ENCODE measurements at regions not wholly inside any gene's neighbourhood (a gene's known extent, or its start where the extent isn't known, plus 50 kb on each side); places are given as distances from the start of the nearest gene placed in this dataset.

DNA sequence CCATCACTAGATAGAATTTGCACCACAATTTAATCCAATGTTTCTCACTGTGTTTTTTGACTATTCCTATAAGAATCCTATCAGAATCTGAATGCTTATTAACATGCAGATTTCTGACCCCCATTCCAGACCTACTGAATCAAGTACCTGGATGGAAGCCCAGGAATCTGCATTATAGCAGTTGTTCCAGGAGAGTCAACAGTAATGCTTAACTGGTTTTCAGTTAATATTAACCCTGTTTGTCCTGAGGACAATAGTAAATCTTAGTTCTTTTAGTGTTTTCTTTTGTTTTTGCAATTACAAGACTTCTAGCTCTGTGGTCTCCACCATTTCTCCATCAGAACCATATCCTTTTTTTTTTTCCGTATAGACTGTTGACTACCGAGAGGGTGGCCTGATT is 168.2 kb downstream of the SREK1 start:
- Histone ChIP-seq H3K36me3 (ENCODE audit: control insufficient read depth in 4 of 4, insufficient read depth in 3 of 4, low read depth in 1 of 4, low read length in 3 of 4) (no peaks in the 10 kb centered on the region), H3K4me1 (ENCODE audit: control insufficient read depth in 4 of 4, insufficient read depth in 4 of 4, low read length in 3 of 4) (no peaks in the 10 kb centered on the region), H3K27ac (ENCODE audit: low read depth in 1 of 2, low read length in 2 of 2) (no peak overlapping the region), H3K9ac (ENCODE audit: low read depth in 1 of 2, low read length in 2 of 2) (no peak overlapping the region), H3K27me3 (ENCODE audit: control insufficient read depth in 4 of 4, insufficient read depth in 4 of 4, low read length in 3 of 4) (no peaks in the 10 kb centered on the region), H3K9me3 (ENCODE audit: control insufficient read depth in 4 of 4, low read length in 3 of 4) (no peaks in the 10 kb centered on the region), H3K4me3 (ENCODE audit: low read depth in 1 of 3, low read length in 3 of 3) (no peak overlapping the region)
- WGBS, result 83% methylated on average over 2 of the region's 2 CpGs
- DNase-seq (ENCODE audit: low spot score), result no peak
- TF ChIP-seq YY1 (IDR thresholded peaks at IDR 0.05), result no peak
- TF ChIP-seq, protein P1, sequence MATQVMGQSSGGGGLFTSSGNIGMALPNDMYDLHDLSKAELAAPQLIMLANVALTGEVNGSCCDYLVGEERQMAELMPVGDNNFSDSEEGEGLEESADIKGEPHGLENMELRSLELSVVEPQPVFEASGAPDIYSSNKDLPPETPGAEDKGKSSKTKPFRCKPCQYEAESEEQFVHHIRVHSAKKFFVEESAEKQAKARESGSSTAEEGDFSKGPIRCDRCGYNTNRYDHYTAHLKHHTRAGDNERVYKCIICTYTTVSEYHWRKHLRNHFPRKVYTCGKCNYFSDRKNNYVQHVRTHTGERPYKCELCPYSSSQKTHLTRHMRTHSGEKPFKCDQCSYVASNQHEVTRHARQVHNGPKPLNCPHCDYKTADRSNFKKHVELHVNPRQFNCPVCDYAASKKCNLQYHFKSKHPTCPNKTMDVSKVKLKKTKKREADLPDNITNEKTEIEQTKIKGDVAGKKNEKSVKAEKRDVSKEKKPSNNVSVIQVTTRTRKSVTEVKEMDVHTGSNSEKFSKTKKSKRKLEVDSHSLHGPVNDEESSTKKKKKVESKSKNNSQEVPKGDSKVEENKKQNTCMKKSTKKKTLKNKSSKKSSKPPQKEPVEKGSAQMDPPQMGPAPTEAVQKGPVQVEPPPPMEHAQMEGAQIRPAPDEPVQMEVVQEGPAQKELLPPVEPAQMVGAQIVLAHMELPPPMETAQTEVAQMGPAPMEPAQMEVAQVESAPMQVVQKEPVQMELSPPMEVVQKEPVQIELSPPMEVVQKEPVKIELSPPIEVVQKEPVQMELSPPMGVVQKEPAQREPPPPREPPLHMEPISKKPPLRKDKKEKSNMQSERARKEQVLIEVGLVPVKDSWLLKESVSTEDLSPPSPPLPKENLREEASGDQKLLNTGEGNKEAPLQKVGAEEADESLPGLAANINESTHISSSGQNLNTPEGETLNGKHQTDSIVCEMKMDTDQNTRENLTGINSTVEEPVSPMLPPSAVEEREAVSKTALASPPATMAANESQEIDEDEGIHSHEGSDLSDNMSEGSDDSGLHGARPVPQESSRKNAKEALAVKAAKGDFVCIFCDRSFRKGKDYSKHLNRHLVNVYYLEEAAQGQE (IDR thresholded peaks at IDR 0.05), result no peak

DNA sequence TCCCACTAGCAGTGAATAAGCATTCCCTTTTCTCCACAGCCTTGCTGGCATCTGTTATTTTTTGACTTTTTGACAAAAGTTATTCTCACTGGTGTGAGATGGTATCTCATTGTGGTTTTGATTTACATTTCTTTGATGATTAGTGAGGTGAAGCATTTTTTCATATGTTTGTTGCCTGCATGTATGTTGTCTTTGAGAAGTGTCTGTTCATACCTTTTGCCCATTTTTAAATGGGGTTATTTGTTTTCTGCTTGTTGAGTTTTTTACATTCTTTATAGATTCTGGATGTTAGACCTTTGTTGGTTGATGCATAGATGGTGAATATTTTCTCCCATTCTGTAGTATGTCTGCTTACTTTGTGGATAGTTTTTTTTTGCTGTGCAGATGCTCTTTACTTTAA is 171.7 kb downstream of the SREK1 start:
- Histone ChIP-seq H3K4me1 (ENCODE audit: control insufficient read depth in 4 of 4, insufficient read depth in 4 of 4, low read length in 3 of 4) (no peaks in the 10 kb centered on the region), H3K9me3 (ENCODE audit: control insufficient read depth in 4 of 4, low read length in 3 of 4) (no peaks in the 10 kb centered on the region), H3K27ac (ENCODE audit: low read depth in 1 of 2, low read length in 2 of 2) (no peak overlapping the region), H3K36me3 (ENCODE audit: control insufficient read depth in 4 of 4, insufficient read depth in 3 of 4, low read depth in 1 of 4, low read length in 3 of 4) (no peaks in the 10 kb centered on the region), H3K4me3 (ENCODE audit: low read depth in 1 of 3, low read length in 3 of 3) (no peak overlapping the region), H3K9ac (ENCODE audit: low read depth in 1 of 2, low read length in 2 of 2) (no peak overlapping the region), H3K27me3 (ENCODE audit: control insufficient read depth in 4 of 4, insufficient read depth in 4 of 4, low read length in 3 of 4) (no peaks in the 10 kb centered on the region)
- no peak for TF ChIP-seq NR2F2 (IDR thresholded peaks at IDR 0.05)
- TF ChIP-seq YY1 (IDR thresholded peaks at IDR 0.05), result no peak
- TF ChIP-seq RXRA (IDR thresholded peaks at IDR 0.05), result no peak
- no peak for TF ChIP-seq FOXA2 (IDR thresholded peaks at IDR 0.05)
- no peak for DNase-seq (ENCODE audit: low spot score)

DNA sequence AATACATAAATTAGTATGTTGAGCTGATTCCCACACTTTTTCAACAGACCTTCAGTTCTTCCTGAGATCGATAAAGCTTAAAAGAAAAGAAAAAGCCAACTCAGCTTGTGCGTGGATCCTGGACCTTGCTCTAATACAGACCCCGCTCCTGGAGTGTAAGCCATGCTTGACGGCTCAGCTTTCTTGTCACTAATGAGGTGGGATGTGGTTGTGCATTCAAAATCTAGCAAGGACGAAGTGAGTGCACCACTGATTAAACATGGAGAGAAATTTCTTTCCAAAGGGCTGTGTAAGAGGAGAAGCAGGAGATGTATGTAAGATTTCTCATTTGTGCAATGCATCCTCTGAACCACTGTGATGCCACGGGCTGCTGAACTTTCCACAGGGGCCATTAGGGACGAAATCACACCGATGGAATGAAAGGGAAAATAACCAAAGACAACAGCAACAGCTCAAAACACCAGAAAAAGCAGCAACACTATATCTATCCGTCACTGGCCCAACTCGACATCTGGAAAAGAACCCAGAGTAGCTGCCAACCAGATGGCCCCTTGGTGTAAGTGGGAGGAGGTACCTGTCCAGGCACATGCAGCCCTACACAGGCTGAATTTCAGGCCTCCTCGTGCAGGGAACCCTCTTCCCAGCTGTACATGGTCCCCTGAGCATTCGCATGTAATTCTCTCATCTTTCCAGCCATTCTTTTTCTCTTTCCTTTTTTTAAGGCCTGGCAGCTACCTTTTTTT is 178.9 kb downstream of the SREK1 start:
- H3K4me1 ChIP-seq (ENCODE audit: control insufficient read depth in 4 of 4, insufficient read depth in 4 of 4, low read length in 3 of 4), result no peaks in the 10 kb centered on the region
- WGBS, result 91% methylated on average over 12 of the region's 12 CpGs

More for the DNA sequence above, 178.9 kb downstream of the SREK1 start:
- TF ChIP-seq, protein P2, sequence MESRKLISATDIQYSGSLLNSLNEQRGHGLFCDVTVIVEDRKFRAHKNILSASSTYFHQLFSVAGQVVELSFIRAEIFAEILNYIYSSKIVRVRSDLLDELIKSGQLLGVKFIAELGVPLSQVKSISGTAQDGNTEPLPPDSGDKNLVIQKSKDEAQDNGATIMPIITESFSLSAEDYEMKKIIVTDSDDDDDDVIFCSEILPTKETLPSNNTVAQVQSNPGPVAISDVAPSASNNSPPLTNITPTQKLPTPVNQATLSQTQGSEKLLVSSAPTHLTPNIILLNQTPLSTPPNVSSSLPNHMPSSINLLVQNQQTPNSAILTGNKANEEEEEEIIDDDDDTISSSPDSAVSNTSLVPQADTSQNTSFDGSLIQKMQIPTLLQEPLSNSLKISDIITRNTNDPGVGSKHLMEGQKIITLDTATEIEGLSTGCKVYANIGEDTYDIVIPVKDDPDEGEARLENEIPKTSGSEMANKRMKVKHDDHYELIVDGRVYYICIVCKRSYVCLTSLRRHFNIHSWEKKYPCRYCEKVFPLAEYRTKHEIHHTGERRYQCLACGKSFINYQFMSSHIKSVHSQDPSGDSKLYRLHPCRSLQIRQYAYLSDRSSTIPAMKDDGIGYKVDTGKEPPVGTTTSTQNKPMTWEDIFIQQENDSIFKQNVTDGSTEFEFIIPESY (IDR thresholded peaks at IDR 0.05), result no peak
- TF ChIP-seq, protein P3, sequence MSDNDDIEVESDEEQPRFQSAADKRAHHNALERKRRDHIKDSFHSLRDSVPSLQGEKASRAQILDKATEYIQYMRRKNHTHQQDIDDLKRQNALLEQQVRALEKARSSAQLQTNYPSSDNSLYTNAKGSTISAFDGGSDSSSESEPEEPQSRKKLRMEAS (IDR thresholded peaks at IDR 0.05), result no peak
- no peak for TF ChIP-seq FOXA1 (IDR thresholded peaks at IDR 0.05)
- TF ChIP-seq GABPA (IDR thresholded peaks at IDR 0.05 in 1 of 2, conservative IDR thresholded peaks at IDR 0.05 in 1 of 2), result no peak
- TF ChIP-seq, protein P4, sequence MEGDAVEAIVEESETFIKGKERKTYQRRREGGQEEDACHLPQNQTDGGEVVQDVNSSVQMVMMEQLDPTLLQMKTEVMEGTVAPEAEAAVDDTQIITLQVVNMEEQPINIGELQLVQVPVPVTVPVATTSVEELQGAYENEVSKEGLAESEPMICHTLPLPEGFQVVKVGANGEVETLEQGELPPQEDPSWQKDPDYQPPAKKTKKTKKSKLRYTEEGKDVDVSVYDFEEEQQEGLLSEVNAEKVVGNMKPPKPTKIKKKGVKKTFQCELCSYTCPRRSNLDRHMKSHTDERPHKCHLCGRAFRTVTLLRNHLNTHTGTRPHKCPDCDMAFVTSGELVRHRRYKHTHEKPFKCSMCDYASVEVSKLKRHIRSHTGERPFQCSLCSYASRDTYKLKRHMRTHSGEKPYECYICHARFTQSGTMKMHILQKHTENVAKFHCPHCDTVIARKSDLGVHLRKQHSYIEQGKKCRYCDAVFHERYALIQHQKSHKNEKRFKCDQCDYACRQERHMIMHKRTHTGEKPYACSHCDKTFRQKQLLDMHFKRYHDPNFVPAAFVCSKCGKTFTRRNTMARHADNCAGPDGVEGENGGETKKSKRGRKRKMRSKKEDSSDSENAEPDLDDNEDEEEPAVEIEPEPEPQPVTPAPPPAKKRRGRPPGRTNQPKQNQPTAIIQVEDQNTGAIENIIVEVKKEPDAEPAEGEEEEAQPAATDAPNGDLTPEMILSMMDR (IDR thresholded peaks at IDR 0.05; ENCODE audit: low read depth, low read length, missing input control), result no peak
- no peak for TF ChIP-seq NR2F2 (IDR thresholded peaks at IDR 0.05)
- TF ChIP-seq, protein P5, sequence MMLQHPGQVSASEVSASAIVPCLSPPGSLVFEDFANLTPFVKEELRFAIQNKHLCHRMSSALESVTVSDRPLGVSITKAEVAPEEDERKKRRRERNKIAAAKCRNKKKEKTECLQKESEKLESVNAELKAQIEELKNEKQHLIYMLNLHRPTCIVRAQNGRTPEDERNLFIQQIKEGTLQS (IDR thresholded peaks at IDR 0.05), result no peak
- no peak overlapping the region for H3K9ac ChIP-seq (ENCODE audit: low read depth in 1 of 2, low read length in 2 of 2)
- H3K9me3 ChIP-seq (ENCODE audit: control insufficient read depth in 4 of 4, low read length in 3 of 4), result no peaks in the 10 kb centered on the region
- no peak for DNase-seq (ENCODE audit: low spot score)
- no peaks in the 10 kb centered on the region for H3K27me3 ChIP-seq (ENCODE audit: control insufficient read depth in 4 of 4, insufficient read depth in 4 of 4, low read length in 3 of 4)
- no peak overlapping the region for H3K4me3 ChIP-seq (ENCODE audit: low read depth in 1 of 3, low read length in 3 of 3)
- no peak overlapping the region for H3K27ac ChIP-seq (ENCODE audit: low read depth in 1 of 2, low read length in 2 of 2)
- H3K36me3 ChIP-seq (ENCODE audit: control insufficient read depth in 4 of 4, insufficient read depth in 3 of 4, low read depth in 1 of 4, low read length in 3 of 4), result no peaks in the 10 kb centered on the region

All from liver (tissue), 8 donors.